AG04450 (cell line): ENCODE measurements at regions not wholly inside any gene's neighbourhood (a gene's known extent, or its start where the extent isn't known, plus 50 kb on each side); places are given as distances from the start of the nearest gene placed in this dataset.

Experiments
- CTCF ChIA-PET: fragments of 300-600, 350-600 bp; formaldehyde crosslinking; extraction: SDS; loops from one replicate; lab custom pipeline; 2022; ENCODE audit warnings: antibody characterized with exemption, inconsistent platforms; lab: Charles Lee
- POLR2A ChIA-PET: fragments of 350-600 bp; formaldehyde crosslinking; extraction: SDS; loops from one replicate; lab custom pipeline; 2021; ENCODE audit warnings: antibody characterized with exemption, inconsistent platforms; lab: Yijun Ruan, JAX
- DNase-seq: peaks from one replicate; pipeline ENCODE4 v3.0.0-alpha.2; 2011; ENCODE audit warnings: low read depth, low spot score
- H3K27ac ChIP-seq: one replicate; pipeline ENCODE4 v1.5.1; 2012; ENCODE audit warnings: low read depth, low read length, control low read depth
- H3K27me3 ChIP-seq: one replicate; pipeline ENCODE4 v1.6.0; 2012; ENCODE audit warnings: low read length; ENCODE audit not compliant: control insufficient read depth, insufficient read depth
- H3K4me3 ChIP-seq: 2 replicates; pipeline ENCODE4 v1.5.1; 2011; ENCODE audit warnings: mild to moderate bottlenecking, low read depth, low read length, control low read depth
- H3K9me3 ChIP-seq: 2 replicates; pipeline ENCODE4 v1.5.1; 2012; ENCODE audit warnings: low read length; ENCODE audit not compliant: control insufficient read depth, insufficient read depth
- CTCF ChIP-seq: IDR thresholded peaks from 2 replicates; pipeline ENCODE4 v1.5.1; 2011; ENCODE audit warnings: low read depth, low read length, control low read depth, inconsistent platforms

GRCh38 chr9:1421436-1421835, 371.3 kb downstream of the DMRT2 start:
- no peak overlapping the region for H3K4me3 ChIP-seq
- POLR2A ChIA-PET = no interaction called here
- H3K9me3 ChIP-seq = peaks cover 11% of the 10 kb centered on the region
- CTCF ChIA-PET = no interaction called here
- H3K27ac ChIP-seq = no peak overlapping the region
- TF ChIP-seq CTCF = no peak
- H3K27me3 ChIP-seq = no peaks in the 10 kb centered on the region
- DNase-seq = no peak

- H3K27me3 ChIP-seq = no peaks in the 10 kb centered on the region
- CTCF ChIA-PET = no interaction called here
- TF ChIP-seq CTCF = no peak
- no peak overlapping the region for H3K4me3 ChIP-seq
- peaks cover 8% of the 10 kb centered on the region for H3K9me3 ChIP-seq
- POLR2A ChIA-PET = no interaction called here
- no peak overlapping the region for H3K27ac ChIP-seq
- no peak for DNase-seq
Measured at GRCh38 chr9:1427875-1428274, 377.7 kb downstream of the DMRT2 start.

- ChIA-PET CTCF (no interaction called here), POLR2A (no interaction called here)
- no peak for DNase-seq
- H3K27ac ChIP-seq = no peak overlapping the region
- H3K4me3 ChIP-seq = no peak overlapping the region
- H3K9me3 ChIP-seq = peaks cover 7% of the 10 kb centered on the region
- no peaks in the 10 kb centered on the region for H3K27me3 ChIP-seq
- no peak for TF ChIP-seq CTCF
Measured at GRCh38 chr9:1429297-1429696, 379.1 kb downstream of the DMRT2 start.

- H3K4me3 ChIP-seq = no peak overlapping the region
- H3K27ac ChIP-seq = no peak overlapping the region
- CTCF ChIA-PET = no interaction called here
- no peaks in the 10 kb centered on the region for H3K9me3 ChIP-seq
- POLR2A ChIA-PET = no interaction called here
- DNase-seq = no peak
- no peak for TF ChIP-seq CTCF
- no peaks in the 10 kb centered on the region for H3K27me3 ChIP-seq
Measured at GRCh38 chr9:1431461-1431860, 381.3 kb downstream of the DMRT2 start.

- ChIA-PET CTCF (no interaction called here), POLR2A (no interaction called here)
- no peak for DNase-seq
- no peak for TF ChIP-seq CTCF
- no peaks in the 10 kb centered on the region for H3K27me3 ChIP-seq
- no peak overlapping the region for H3K4me3 ChIP-seq
- H3K9me3 ChIP-seq = peaks cover 7% of the 10 kb centered on the region
- no peak overlapping the region for H3K27ac ChIP-seq
Measured at GRCh38 chr9:1434052-1434767, 384.1 kb downstream of the DMRT2 start.
